CD4-positive, CD25-positive, alpha-beta regulatory T cell (primary cell): ENCODE measurements at regions not wholly inside any gene's neighbourhood (a gene's known extent, or its start where the extent isn't known, plus 50 kb on each side); places are given as distances from the start of the nearest gene placed in this dataset.
"Not testable (repeated sequence)": the region's sequence is repeated elsewhere in the genome, so short reads cannot be mapped to it uniquely, and the experiment has no call there.

Source experiments
- ATAC-seq, 2 donors: fragments of 150-1000 bp; cut with Tn5 transposase; one replicate each; pipeline ENCODE4 v1.10.0; 2021; ENCODE audit warnings: low read depth in 2 of 2, moderate number of reproducible peaks in 2 of 2, moderate library complexity in 1 of 2
- DNase-seq, 3 donors: peaks; one replicate each; pipeline versions ENCODE4 v3.0.0 to v3.0.0-alpha.2; 2012 to 2022; ENCODE audit warnings: mixed read lengths in 1 of 3
- H3K27ac ChIP-seq: one replicate; pipeline ENCODE4 v1.7.0; 2013; ENCODE audit warnings: mild to moderate bottlenecking, low read length; ENCODE audit not compliant: insufficient read depth, poor library complexity, severe bottlenecking
- H3K27me3 ChIP-seq: one replicate; pipeline ENCODE4 v1.7.0; 2013; ENCODE audit warnings: low read length; ENCODE audit not compliant: control insufficient read depth, insufficient read depth
- H3K36me3 ChIP-seq: one replicate; pipeline ENCODE4 v1.7.0; 2013; ENCODE audit warnings: mild to moderate bottlenecking, low read length, moderate library complexity; ENCODE audit not compliant: control insufficient read depth, insufficient read depth
- H3K4me1 ChIP-seq: 2 replicates; pipeline ENCODE4 v1.7.0; 2013; ENCODE audit warnings: mild to moderate bottlenecking, low read length; ENCODE audit not compliant: insufficient read depth, control insufficient read depth, poor library complexity, severe bottlenecking
- H3K4me3 ChIP-seq: one replicate; pipeline ENCODE4 v1.7.0; 2013; ENCODE audit warnings: low read depth, mild to moderate bottlenecking, low read length, moderate library complexity
- H3K9me3 ChIP-seq, 2 experiments: 1 replicate in 1 of 2; 2 replicates in 1 of 2; pipeline ENCODE4 v1.7.0; 2013; ENCODE audit warnings: low read length in 2 of 2, mild to moderate bottlenecking in 1 of 2, moderate library complexity in 1 of 2; ENCODE audit not compliant: control insufficient read depth in 2 of 2
- H3K27ac Mint-ChIP-seq, 3 donors: one replicate each; pipeline ENCODE4 v1.8.0; 2020 to 2022; ENCODE audit warnings: mild to moderate bottlenecking in 3 of 3, mixed read lengths in 3 of 3, moderate library complexity in 2 of 3
- H3K27me3 Mint-ChIP-seq: one replicate; pipeline ENCODE4 v1.8.0; 2022; ENCODE audit warnings: mild to moderate bottlenecking, mixed read lengths
- H3K36me3 Mint-ChIP-seq: one replicate; pipeline ENCODE4 v1.8.0; 2020; ENCODE audit warnings: mixed read lengths
- H3K4me1 Mint-ChIP-seq, 4 donors: one replicate each; pipeline ENCODE4 v1.8.0; 2020 to 2022; ENCODE audit warnings: mixed read lengths in 4 of 4, mild to moderate bottlenecking in 1 of 4
- H3K4me3 Mint-ChIP-seq, 4 donors: one replicate each; pipeline ENCODE4 v1.8.0; 2020 to 2022; ENCODE audit warnings: mild to moderate bottlenecking in 4 of 4, mixed read lengths in 4 of 4, moderate library complexity in 3 of 4
- H3K9me3 Mint-ChIP-seq, 7 donors: one replicate each; pipeline ENCODE4 v1.8.0; 2020 to 2022; ENCODE audit warnings: mixed read lengths in 7 of 7, mild to moderate bottlenecking in 3 of 7, moderate library complexity in 2 of 7

GRCh38 chr12:74403221-74403470 lies 134.5 kb upstream of the ATXN7L3B start:
- H3K9me3 ChIP-seq, H3K27me3 ChIP-seq, H3K4me3 ChIP-seq, H3K36me3 ChIP-seq, ATAC-seq, H3K36me3 Mint-ChIP-seq, H3K9me3 Mint-ChIP-seq, DNase-seq, H3K27ac Mint-ChIP-seq, H3K27me3 Mint-ChIP-seq, H3K4me3 Mint-ChIP-seq, H3K4me1 ChIP-seq, H3K4me1 Mint-ChIP-seq, H3K27ac ChIP-seq: not testable (repeated sequence)

GRCh38 chr12:74408601-74409166 lies 129.0 kb upstream of the ATXN7L3B start:
- no peaks in the 10 kb centered on the region for H3K27me3 Mint-ChIP-seq
- H3K9me3 Mint-ChIP-seq: no peaks in the 10 kb centered on the region
- H3K4me3 Mint-ChIP-seq: no peak overlapping the region
- no peak overlapping the region for H3K27ac ChIP-seq
- no peak overlapping the region for H3K27ac Mint-ChIP-seq
- H3K36me3 Mint-ChIP-seq: no peaks in the 10 kb centered on the region
- H3K4me1 Mint-ChIP-seq: no peaks in the 10 kb centered on the region
- ATAC-seq: no peak
- no peaks in the 10 kb centered on the region for H3K27me3 ChIP-seq
- no peaks in the 10 kb centered on the region for H3K9me3 ChIP-seq
- no peaks in the 10 kb centered on the region for H3K4me1 ChIP-seq
- DNase-seq: no peak
- no peaks in the 10 kb centered on the region for H3K36me3 ChIP-seq
- no peak overlapping the region for H3K4me3 ChIP-seq

GRCh38 chr12:74412606-74413230 lies 124.9 kb upstream of the ATXN7L3B start:
- Mint-ChIP-seq H3K27me3 (no peaks in the 10 kb centered on the region), H3K27ac (no peak overlapping the region), H3K9me3 (no peaks in the 10 kb centered on the region), H3K36me3 (no peaks in the 10 kb centered on the region), H3K4me3 (no peak overlapping the region), H3K4me1 (no peaks in the 10 kb centered on the region)
- DNase-seq (peak in 1 of 3 donors; percentile 17), ATAC-seq (no peak)
- no peak overlapping the region for H3K4me3 ChIP-seq
- no peak overlapping the region for H3K27ac ChIP-seq
- no peaks in the 10 kb centered on the region for H3K36me3 ChIP-seq
- no peaks in the 10 kb centered on the region for H3K27me3 ChIP-seq
- H3K4me1 ChIP-seq: no peaks in the 10 kb centered on the region
- no peaks in the 10 kb centered on the region for H3K9me3 ChIP-seq

- H3K4me1 ChIP-seq: no peaks in the 10 kb centered on the region
- H3K36me3 ChIP-seq: no peaks in the 10 kb centered on the region
- no peak overlapping the region for H3K4me3 ChIP-seq
- H3K27me3 ChIP-seq: no peaks in the 10 kb centered on the region
- Mint-ChIP-seq H3K4me3 (no peak overlapping the region), H3K36me3 (no peaks in the 10 kb centered on the region), H3K9me3 (no peaks in the 10 kb centered on the region), H3K27ac (no peak overlapping the region), H3K4me1 (no peaks in the 10 kb centered on the region), H3K27me3 (no peaks in the 10 kb centered on the region)
- DNase-seq (peak in 1 of 3 donors; percentile 10), ATAC-seq (no peak)
- no peaks in the 10 kb centered on the region for H3K9me3 ChIP-seq
- H3K27ac ChIP-seq: no peak overlapping the region
Observed at GRCh38 chr12:74415633-74416032, 122.0 kb upstream of the ATXN7L3B start.

DNA sequence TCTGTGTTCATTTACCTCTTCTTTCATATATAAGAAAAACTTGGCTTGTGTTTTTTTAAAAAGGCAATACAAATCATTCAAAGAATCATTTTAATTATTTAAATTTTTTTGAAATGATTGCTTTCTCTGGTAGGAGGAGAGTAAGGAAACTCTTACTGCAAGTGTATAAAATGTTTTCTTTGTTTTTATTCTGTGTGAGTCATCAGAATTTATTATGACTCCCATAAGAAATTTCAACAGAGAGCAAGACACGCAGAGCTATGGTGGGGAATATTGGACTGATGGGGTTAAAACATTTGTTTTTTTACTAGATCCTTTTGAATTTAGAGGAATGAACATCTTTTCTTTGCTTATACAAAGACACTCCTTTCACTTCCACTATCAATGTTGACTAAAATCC lies 119.1 kb upstream of the ATXN7L3B start:
- Mint-ChIP-seq H3K27me3 (no peaks in the 10 kb centered on the region), H3K9me3 (no peaks in the 10 kb centered on the region), H3K4me1 (no peaks in the 10 kb centered on the region), H3K36me3 (no peaks in the 10 kb centered on the region), H3K27ac (no peak overlapping the region), H3K4me3 (no peak overlapping the region)
- H3K27me3 ChIP-seq: no peaks in the 10 kb centered on the region
- H3K9me3 ChIP-seq: no peaks in the 10 kb centered on the region
- no peak for ATAC-seq
- H3K4me3 ChIP-seq: no peak overlapping the region
- H3K4me1 ChIP-seq: no peaks in the 10 kb centered on the region
- no peaks in the 10 kb centered on the region for H3K36me3 ChIP-seq
- DNase-seq: no peak
- H3K27ac ChIP-seq: no peak overlapping the region

DNA sequence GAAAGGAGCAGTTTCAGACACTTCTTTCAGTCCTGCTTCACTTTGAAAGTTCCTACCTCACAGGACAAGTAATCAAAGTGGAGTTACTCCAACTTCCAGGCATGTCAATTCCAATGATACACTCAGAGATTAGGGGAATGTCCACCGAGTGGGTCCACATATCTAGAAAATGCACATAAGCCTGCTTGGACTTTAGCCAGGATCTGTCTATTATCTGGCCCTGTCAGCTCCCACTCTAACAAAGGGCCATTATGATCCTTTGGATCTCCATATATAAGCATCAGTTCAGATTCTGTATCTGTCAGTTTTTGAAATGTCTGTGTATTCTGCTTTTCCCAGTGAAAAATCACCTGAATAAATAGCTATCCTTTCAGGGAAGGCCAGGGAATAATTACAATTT lies 112.9 kb upstream of the ATXN7L3B start:
- Mint-ChIP-seq H3K36me3 (no peaks in the 10 kb centered on the region), H3K27ac (no peak overlapping the region), H3K9me3 (peaks cover 0 to 7% (median 0%) of the 10 kb centered on the region in 7 donors), H3K27me3 (no peaks in the 10 kb centered on the region), H3K4me3 (no peak overlapping the region), H3K4me1 (no peaks in the 10 kb centered on the region)
- no peaks in the 10 kb centered on the region for H3K4me1 ChIP-seq
- no peaks in the 10 kb centered on the region for H3K27me3 ChIP-seq
- no peaks in the 10 kb centered on the region for H3K9me3 ChIP-seq
- H3K27ac ChIP-seq: no peak overlapping the region
- ATAC-seq (no peak), DNase-seq (no peak)
- H3K36me3 ChIP-seq: no peaks in the 10 kb centered on the region
- no peak overlapping the region for H3K4me3 ChIP-seq

DNA sequence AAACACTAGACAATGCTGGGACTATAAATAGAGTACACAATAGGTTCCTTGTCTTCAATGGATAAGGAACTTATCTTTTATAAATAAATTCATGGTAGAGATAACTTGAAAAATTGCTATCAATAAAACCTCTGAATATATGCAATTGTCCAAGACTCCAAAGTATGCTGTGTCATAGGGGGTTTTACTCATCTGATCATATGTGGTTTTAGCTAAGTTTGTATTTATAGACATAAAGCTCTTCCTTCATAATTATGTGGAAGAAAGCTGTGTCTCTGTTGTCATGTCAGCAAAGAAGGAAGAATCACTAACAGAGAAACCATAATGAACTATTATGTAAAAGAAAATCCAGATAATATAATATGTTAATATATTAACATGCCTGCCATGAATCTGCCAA lies 111.5 kb upstream of the ATXN7L3B start:
- no peaks in the 10 kb centered on the region for H3K36me3 Mint-ChIP-seq
- no peaks in the 10 kb centered on the region for H3K27me3 ChIP-seq
- H3K4me1 Mint-ChIP-seq: no peaks in the 10 kb centered on the region
- H3K4me3 ChIP-seq: no peak overlapping the region
- no peak for DNase-seq
- no peaks in the 10 kb centered on the region for H3K36me3 ChIP-seq
- no peaks in the 10 kb centered on the region for H3K9me3 ChIP-seq
- no peak overlapping the region for H3K27ac ChIP-seq
- no peak overlapping the region for H3K4me3 Mint-ChIP-seq
- no peaks in the 10 kb centered on the region for H3K27me3 Mint-ChIP-seq
- H3K27ac Mint-ChIP-seq: no peak overlapping the region
- ATAC-seq: no peak
- H3K4me1 ChIP-seq: no peaks in the 10 kb centered on the region
- H3K9me3 Mint-ChIP-seq: peaks cover 0 to 7% (median 0%) of the 10 kb centered on the region in 7 donors

- ATAC-seq: no peak
- Histone ChIP-seq H3K27ac (no peak overlapping the region), H3K27me3 (no peaks in the 10 kb centered on the region), H3K9me3 (no peaks in the 10 kb centered on the region), H3K4me1 (no peaks in the 10 kb centered on the region), H3K36me3 (no peaks in the 10 kb centered on the region), H3K4me3 (no peak overlapping the region)
- H3K4me1 Mint-ChIP-seq: no peaks in the 10 kb centered on the region
- peaks cover 0 to 7% (median 0%) of the 10 kb centered on the region in 7 donors for H3K9me3 Mint-ChIP-seq
- no peaks in the 10 kb centered on the region for H3K27me3 Mint-ChIP-seq
- no peak for DNase-seq
- H3K27ac Mint-ChIP-seq: no peak overlapping the region
- no peak overlapping the region for H3K4me3 Mint-ChIP-seq
- H3K36me3 Mint-ChIP-seq: no peaks in the 10 kb centered on the region
Observed at GRCh38 chr12:74429535-74429934, 108.1 kb upstream of the ATXN7L3B start.
